Natural killer cell (primary cell): ENCODE measurements at regions not wholly inside any gene's neighbourhood (a gene's known extent, or its start where the extent isn't known, plus 50 kb on each side); places are given as distances from the start of the nearest gene placed in this dataset.

Source experiments
- ATAC-seq, 3 donors: fragments of 150-1000 bp in 2 of 3; fragments of 200-7000 bp in 1 of 3; cut with Tn5 transposase; 1 replicate in 1 of 3; 2 replicates in 2 of 3; pipeline ENCODE4 v1.10.0; 2021; ENCODE audit warnings: mild to moderate bottlenecking in 2 of 3, moderate library complexity in 2 of 3
- DNase-seq, 2 donors: peaks; one replicate each; pipeline versions ENCODE4 v3.0.0 to v3.0.0-alpha.2; 2013 to 2021; ENCODE audit warnings: mixed read lengths in 1 of 2
- H3K27ac ChIP-seq: one replicate; pipeline ENCODE4 v1.5.1; 2013; ENCODE audit warnings: mild to moderate bottlenecking, low read length
- H3K27me3 ChIP-seq: one replicate; pipeline ENCODE4 v1.6.1; 2013; ENCODE audit warnings: low read length; ENCODE audit not compliant: control insufficient read depth, insufficient read depth
- H3K36me3 ChIP-seq: one replicate; pipeline ENCODE4 v1.6.1; 2013; ENCODE audit warnings: low read length; ENCODE audit not compliant: control insufficient read depth, insufficient read depth
- H3K4me1 ChIP-seq: one replicate; pipeline ENCODE4 v1.6.1; 2013; ENCODE audit warnings: low read length; ENCODE audit not compliant: control insufficient read depth, insufficient read depth
- H3K4me3 ChIP-seq: one replicate; pipeline ENCODE4 v1.5.1; 2013; ENCODE audit warnings: low read length
- H3K9me3 ChIP-seq: one replicate; pipeline ENCODE4 v1.6.1; 2013; ENCODE audit warnings: low read length; ENCODE audit not compliant: control insufficient read depth, insufficient read depth
- H3K27ac Mint-ChIP-seq, 2 donors: one replicate each; pipeline ENCODE4 v1.8.0; 2022; ENCODE audit warnings: mild to moderate bottlenecking in 2 of 2, mixed read lengths in 2 of 2, moderate library complexity in 1 of 2
- H3K27me3 Mint-ChIP-seq, 2 donors: one replicate each; pipeline ENCODE4 v1.8.0; 2022; ENCODE audit warnings: low read depth in 2 of 2, mixed read lengths in 2 of 2
- H3K36me3 Mint-ChIP-seq: one replicate; pipeline ENCODE4 v1.8.0; 2022; ENCODE audit warnings: mixed read lengths
- H3K4me1 Mint-ChIP-seq, 2 donors: one replicate each; pipeline ENCODE4 v1.8.0; 2022; ENCODE audit warnings: mixed read lengths in 2 of 2
- H3K4me3 Mint-ChIP-seq: one replicate; pipeline ENCODE4 v1.8.0; 2022; ENCODE audit warnings: mild to moderate bottlenecking, moderate library complexity, mixed read lengths
- H3K9me3 Mint-ChIP-seq, 2 donors: one replicate each; pipeline ENCODE4 v1.8.0; 2022; ENCODE audit warnings: mixed read lengths in 2 of 2
- WGBS: methylation state at CpG from one replicate; pipeline ENCODE4 v1.1.7; 2013; ENCODE audit warnings: missing lambda C conversion rate; ENCODE audit not compliant: insufficient coverage; 5-methylcytosine and 5-hydroxymethylcytosine counted together
- intact Hi-C: fragments of 100-400 bp; cut with micrococcal nuclease; formaldehyde crosslinking; loops from one replicate; pipeline ENCODE4 v1.14.2; 2022
- TF ChIP-seq, protein P1 (sequence below): fragments of 200-600 bp; IDR thresholded peaks from one replicate; pipeline ENCODE4 v1.8.0; 2022; ENCODE audit warnings: antibody characterized with exemption

DNA sequence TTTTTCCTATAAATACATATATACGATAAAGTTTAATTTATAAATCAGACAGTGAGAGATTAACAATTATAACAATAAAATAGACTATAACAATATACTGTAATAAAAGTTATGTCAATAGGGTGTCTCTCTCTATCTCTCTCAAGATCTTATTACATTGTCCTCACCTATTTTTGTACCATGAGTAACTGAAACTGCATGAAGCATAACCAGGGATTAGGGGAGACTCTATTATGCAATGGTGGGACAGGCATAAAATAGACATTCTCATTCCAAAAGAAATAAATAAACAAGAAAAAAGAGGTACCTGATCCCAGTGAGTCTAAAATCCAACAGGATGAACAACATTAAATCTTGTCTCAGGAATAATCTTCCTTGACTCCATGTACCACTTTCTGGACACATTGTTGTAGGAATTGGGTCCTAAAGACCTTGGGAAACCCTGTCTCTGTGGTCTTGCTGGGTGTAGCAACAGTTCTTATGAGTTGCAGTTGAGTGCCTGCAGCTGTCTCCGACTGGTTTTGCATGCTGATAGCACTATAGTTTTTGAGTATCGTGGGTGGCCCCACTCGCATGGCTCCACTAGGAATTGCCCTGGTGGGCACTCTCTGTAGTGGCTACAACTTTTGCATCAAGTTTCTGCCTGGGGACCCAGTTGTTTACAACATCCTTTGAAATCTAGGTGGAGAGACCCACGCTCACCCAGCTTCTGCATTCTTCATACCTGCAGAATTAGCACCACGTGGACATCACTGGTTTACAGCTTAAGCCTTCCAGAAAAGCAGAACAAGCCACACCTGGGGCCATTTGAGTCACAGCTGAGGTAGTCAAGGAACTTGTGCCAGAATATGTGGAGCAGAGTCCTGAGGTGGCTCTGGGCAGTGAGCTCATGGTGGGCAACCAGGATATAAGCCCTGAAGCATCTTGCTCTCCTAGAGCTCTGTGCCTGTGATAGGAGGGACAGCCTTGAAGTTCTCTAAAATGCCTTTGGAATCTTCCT lies 204.7 kb downstream of the KITLG start:
- Mint-ChIP-seq H3K9me3 (peaks cover 0 to 5% of the 10 kb centered on the region in 2 donors), H3K36me3 (no peaks in the 10 kb centered on the region), H3K4me1 (no peaks in the 10 kb centered on the region), H3K27me3 (no peaks in the 10 kb centered on the region), H3K4me3 (no peak overlapping the region), H3K27ac (no peak overlapping the region)
- no peaks in the 10 kb centered on the region for H3K36me3 ChIP-seq
- intact Hi-C loops, result no loop called here
- H3K4me1 ChIP-seq, result no peaks in the 10 kb centered on the region
- no peaks in the 10 kb centered on the region for H3K9me3 ChIP-seq
- DNase-seq (no peak), ATAC-seq (no peak)
- H3K27me3 ChIP-seq, result no peaks in the 10 kb centered on the region
- WGBS, result 78% methylated on average over 5 of the region's 6 CpGs
- no peak overlapping the region for H3K27ac ChIP-seq
- no peak overlapping the region for H3K4me3 ChIP-seq
- TF ChIP-seq, protein P1, sequence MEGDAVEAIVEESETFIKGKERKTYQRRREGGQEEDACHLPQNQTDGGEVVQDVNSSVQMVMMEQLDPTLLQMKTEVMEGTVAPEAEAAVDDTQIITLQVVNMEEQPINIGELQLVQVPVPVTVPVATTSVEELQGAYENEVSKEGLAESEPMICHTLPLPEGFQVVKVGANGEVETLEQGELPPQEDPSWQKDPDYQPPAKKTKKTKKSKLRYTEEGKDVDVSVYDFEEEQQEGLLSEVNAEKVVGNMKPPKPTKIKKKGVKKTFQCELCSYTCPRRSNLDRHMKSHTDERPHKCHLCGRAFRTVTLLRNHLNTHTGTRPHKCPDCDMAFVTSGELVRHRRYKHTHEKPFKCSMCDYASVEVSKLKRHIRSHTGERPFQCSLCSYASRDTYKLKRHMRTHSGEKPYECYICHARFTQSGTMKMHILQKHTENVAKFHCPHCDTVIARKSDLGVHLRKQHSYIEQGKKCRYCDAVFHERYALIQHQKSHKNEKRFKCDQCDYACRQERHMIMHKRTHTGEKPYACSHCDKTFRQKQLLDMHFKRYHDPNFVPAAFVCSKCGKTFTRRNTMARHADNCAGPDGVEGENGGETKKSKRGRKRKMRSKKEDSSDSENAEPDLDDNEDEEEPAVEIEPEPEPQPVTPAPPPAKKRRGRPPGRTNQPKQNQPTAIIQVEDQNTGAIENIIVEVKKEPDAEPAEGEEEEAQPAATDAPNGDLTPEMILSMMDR, result no peak

DNA sequence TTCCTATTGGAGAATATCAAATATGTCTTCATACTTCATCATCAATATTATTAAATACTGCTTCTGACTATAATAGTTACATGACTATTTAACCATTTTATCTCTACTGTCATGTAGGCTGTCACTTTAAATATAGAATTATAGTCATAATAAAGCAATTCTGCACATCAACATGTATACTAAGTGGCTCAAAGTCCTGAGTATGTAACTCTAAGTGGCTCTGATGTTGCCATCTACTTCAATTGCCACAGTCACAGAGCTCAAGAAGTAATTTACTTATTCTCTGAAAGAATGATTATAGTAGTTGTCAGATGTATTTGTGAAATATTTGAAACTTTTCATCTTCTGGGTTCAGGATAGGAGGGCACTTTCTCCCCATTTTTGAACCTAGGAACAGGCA lies 202.3 kb downstream of the KITLG start:
- Mint-ChIP-seq H3K4me1 (no peaks in the 10 kb centered on the region), H3K27ac (no peak overlapping the region), H3K4me3 (no peak overlapping the region), H3K27me3 (no peaks in the 10 kb centered on the region), H3K36me3 (no peaks in the 10 kb centered on the region), H3K9me3 (peaks cover 3 to 8% of the 10 kb centered on the region in 2 donors)
- H3K9me3 ChIP-seq, result no peaks in the 10 kb centered on the region
- no peak overlapping the region for H3K27ac ChIP-seq
- no peak for ATAC-seq
- intact Hi-C loops, result no loop called here
- TF ChIP-seq, protein P1, result no peak
- H3K27me3 ChIP-seq, result no peaks in the 10 kb centered on the region
- no peak overlapping the region for H3K4me3 ChIP-seq
- H3K36me3 ChIP-seq, result no peaks in the 10 kb centered on the region
- no peak for DNase-seq
- H3K4me1 ChIP-seq, result no peaks in the 10 kb centered on the region

DNA sequence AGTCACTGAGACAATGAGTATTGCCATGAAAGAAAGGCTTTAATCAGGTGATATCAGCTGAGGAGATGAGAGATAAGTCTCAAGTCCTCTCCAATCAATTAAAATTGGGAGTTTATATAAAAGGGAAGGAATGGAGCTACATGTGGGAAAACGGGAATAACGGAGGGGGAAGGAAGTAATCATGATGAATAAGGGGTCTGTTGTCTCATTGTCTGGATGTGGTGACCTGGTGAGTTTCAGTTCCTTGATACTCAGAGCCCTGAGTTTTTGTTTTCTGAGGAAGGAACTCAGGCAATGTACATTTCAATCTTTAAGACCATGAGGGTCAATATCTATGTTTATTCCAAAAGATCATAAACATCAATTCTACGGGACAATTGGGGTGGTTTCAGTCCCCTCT lies 198.8 kb downstream of the KITLG start:
- peaks cover 0 to 4% of the 10 kb centered on the region in 2 donors for H3K4me1 Mint-ChIP-seq
- Histone ChIP-seq H3K4me1 (no peaks in the 10 kb centered on the region), H3K27ac (no peak overlapping the region), H3K36me3 (no peaks in the 10 kb centered on the region), H3K9me3 (no peaks in the 10 kb centered on the region), H3K4me3 (no peak overlapping the region), H3K27me3 (no peaks in the 10 kb centered on the region)
- no peak overlapping the region for H3K4me3 Mint-ChIP-seq
- no peak for DNase-seq
- intact Hi-C loops, result no loop called here
- H3K36me3 Mint-ChIP-seq, result no peaks in the 10 kb centered on the region
- peaks cover 3 to 7% of the 10 kb centered on the region in 2 donors for H3K9me3 Mint-ChIP-seq
- WGBS, result 84% methylated on average over 3 of the region's 3 CpGs
- TF ChIP-seq, protein P1, result no peak
- H3K27ac Mint-ChIP-seq, result no peak overlapping the region
- no peaks in the 10 kb centered on the region for H3K27me3 Mint-ChIP-seq
- ATAC-seq, result no peak
